PC-3 (cell line): ENCODE measurements at regions not wholly inside any gene's neighbourhood (a gene's known extent, or its start where the extent isn't known, plus 50 kb on each side); places are given as distances from the start of the nearest gene placed in this dataset.

Experiments used
- EZH2 ChIP-seq: fragments of 300-600 bp; sonication (generic); IDR thresholded peaks from one replicate; pipeline ENCODE4 v1.6.1; 2017; ENCODE audit warnings: antibody characterized with exemption, mild to moderate bottlenecking, low read length; ENCODE audit not compliant: unreplicated experiment
- TF ChIP-seq, protein P1 (sequence below): fragments of 300-600 bp; sonication (generic); conservative IDR thresholded peaks from 2 replicates; pipeline ENCODE4 v1.5.1; 2017; ENCODE audit warnings: antibody characterized with exemption, low read depth, mild to moderate bottlenecking, low read length

DNA sequence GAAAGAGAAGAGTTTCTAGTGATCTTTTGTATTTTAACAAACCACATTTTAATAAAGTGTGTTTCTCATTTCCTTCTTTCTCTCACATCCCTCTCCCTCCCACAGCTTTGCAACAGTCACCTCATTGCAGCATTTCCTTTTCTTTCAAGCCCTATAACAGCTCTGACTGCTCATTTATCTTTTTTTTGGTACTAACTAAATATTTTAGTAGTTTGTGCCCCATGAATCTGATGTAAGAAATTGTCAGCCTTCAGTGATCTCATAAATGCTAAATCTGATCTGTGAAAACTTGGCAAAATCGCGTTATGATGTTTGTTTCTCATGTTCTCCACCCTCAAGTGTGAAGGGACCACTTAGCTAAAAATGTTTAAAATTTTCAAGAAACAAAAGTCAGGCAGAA, 258.5 kb upstream of the SLIT2 start:
- TF ChIP-seq, protein P1, sequence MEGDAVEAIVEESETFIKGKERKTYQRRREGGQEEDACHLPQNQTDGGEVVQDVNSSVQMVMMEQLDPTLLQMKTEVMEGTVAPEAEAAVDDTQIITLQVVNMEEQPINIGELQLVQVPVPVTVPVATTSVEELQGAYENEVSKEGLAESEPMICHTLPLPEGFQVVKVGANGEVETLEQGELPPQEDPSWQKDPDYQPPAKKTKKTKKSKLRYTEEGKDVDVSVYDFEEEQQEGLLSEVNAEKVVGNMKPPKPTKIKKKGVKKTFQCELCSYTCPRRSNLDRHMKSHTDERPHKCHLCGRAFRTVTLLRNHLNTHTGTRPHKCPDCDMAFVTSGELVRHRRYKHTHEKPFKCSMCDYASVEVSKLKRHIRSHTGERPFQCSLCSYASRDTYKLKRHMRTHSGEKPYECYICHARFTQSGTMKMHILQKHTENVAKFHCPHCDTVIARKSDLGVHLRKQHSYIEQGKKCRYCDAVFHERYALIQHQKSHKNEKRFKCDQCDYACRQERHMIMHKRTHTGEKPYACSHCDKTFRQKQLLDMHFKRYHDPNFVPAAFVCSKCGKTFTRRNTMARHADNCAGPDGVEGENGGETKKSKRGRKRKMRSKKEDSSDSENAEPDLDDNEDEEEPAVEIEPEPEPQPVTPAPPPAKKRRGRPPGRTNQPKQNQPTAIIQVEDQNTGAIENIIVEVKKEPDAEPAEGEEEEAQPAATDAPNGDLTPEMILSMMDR: no peak
- TF ChIP-seq EZH2: no peak
